B cell (primary cell): ENCODE measurements at regions not wholly inside any gene's neighbourhood (a gene's known extent, or its start where the extent isn't known, plus 50 kb on each side); places are given as distances from the start of the nearest gene placed in this dataset.

ENCODE experiments used
- EZH2 ChIP-seq: IDR thresholded peaks from 2 replicates; pipeline ENCODE4 v1.6.1; 2012; ENCODE audit warnings: borderline replicate concordance, low read depth, mild to moderate bottlenecking, moderate library complexity, low read length; ENCODE audit not compliant: insufficient read depth, poor library complexity, severe bottlenecking
- TF ChIP-seq, protein P1 (sequence below): fragments of 200-600 bp; IDR thresholded peaks from one replicate; pipeline ENCODE4 v1.8.0; 2022; ENCODE audit warnings: antibody characterized with exemption, mild to moderate bottlenecking

DNA sequence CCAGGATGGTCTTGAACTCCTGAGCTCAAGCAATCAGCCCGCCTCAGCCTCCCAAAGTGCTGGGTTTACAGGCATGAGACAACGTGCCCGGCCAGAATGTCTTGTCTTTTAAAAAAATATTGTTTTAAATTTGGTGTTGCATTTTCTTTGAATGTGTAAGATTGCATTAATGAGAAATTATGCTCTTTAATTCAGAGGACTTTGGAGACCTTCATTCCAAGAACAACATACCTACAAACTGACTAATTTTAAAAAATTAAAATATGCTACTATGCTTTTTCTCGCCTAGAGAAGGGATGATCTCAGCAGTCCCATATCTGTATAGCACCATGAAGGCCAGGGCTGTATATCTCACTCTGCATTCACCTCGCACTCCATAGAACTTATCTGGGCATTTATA, 204.3 kb upstream of the SLC7A11 start:
- TF ChIP-seq, protein P1, sequence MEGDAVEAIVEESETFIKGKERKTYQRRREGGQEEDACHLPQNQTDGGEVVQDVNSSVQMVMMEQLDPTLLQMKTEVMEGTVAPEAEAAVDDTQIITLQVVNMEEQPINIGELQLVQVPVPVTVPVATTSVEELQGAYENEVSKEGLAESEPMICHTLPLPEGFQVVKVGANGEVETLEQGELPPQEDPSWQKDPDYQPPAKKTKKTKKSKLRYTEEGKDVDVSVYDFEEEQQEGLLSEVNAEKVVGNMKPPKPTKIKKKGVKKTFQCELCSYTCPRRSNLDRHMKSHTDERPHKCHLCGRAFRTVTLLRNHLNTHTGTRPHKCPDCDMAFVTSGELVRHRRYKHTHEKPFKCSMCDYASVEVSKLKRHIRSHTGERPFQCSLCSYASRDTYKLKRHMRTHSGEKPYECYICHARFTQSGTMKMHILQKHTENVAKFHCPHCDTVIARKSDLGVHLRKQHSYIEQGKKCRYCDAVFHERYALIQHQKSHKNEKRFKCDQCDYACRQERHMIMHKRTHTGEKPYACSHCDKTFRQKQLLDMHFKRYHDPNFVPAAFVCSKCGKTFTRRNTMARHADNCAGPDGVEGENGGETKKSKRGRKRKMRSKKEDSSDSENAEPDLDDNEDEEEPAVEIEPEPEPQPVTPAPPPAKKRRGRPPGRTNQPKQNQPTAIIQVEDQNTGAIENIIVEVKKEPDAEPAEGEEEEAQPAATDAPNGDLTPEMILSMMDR, result no peak
- TF ChIP-seq EZH2, result no peak
